Body of pancreas (tissue), 4 donors: ENCODE measurements at regions not wholly inside any gene's neighbourhood (a gene's known extent, or its start where the extent isn't known, plus 50 kb on each side); places are given as distances from the start of the nearest gene placed in this dataset.

Experiments
- CTCF ChIP-seq, 7 experiments: fragments of 450-650 bp in 4 of 7; fragments of 200-600 bp in 3 of 7; sonication (generic) in 3 of 7; IDR thresholded peaks; one replicate each; pipeline ENCODE4 v1.5.1; 2016 to 2019; ENCODE audit warnings: antibody characterized with exemption in 7 of 7
- POLR2A ChIP-seq, 3 donors: fragments of 450-650 bp; IDR thresholded peaks; one replicate each; pipeline ENCODE4 v1.6.1; 2016; ENCODE audit warnings: antibody characterized with exemption in 3 of 3, mild to moderate bottlenecking in 2 of 3

DNA sequence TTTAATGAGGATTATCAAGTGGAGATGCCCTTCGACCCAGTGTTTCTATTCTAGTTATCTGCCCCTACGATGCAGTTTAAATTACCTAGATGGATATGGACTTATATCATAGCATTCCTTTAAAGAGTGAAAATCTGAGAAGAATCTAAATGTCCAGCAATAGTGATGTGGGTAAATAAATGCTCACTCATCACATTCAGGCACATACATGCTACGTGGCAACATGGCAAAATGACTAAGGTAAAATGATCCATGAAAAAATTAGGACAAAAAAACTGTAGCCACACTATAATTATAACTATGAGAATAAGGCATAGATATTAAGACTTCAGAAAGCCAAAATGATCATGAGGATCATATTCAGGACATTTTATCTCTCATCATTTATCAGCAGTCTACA, 82.4 kb upstream of the PDE1C start:
- TF ChIP-seq CTCF (IDR thresholded peaks at IDR 0.05): no peak
- TF ChIP-seq POLR2A (IDR thresholded peaks at IDR 0.05): no peak
